Heart left ventricle (tissue), 13 donors: ENCODE measurements at regions not wholly inside any gene's neighbourhood (a gene's known extent, or its start where the extent isn't known, plus 50 kb on each side); places are given as distances from the start of the nearest gene placed in this dataset.

Experiments used
- POLR2A ChIP-seq, 2 donors: fragments of 450-650 bp; IDR thresholded peaks; one replicate each; pipeline ENCODE4 v1.6.1; 2017; ENCODE audit warnings: antibody characterized with exemption in 2 of 2, mild to moderate bottlenecking in 2 of 2, moderate library complexity in 2 of 2
- TF ChIP-seq, protein P1 (sequence below), 12 donors: fragments of 200-600 bp; sonication (generic) in 4 of 12; IDR thresholded peaks; one replicate each; pipeline versions ENCODE4 v1.5.0 to v1.8.0; 2018 to 2022; ENCODE audit warnings: antibody characterized with exemption in 12 of 12, mild to moderate bottlenecking in 5 of 12
- donor health status: ischemic (EF 13 %, LVEDD 7.1; RV severe dilation, severe dysfunction).
- donor health status: DM: no; HTN: yes; CAD: no.
- donor health status: DM: no; HTN: no; CAD: no.
- donor health status: ischemic (EF 25% LVEDD 6.9; RV normal size, moderate dysfunction).
- donor health status: ischemic (EF 25% LVEDD 5.7; RV mildly dilated, moderate dysfunction).
- donor health status: ischemic (EF 35%, LVEDD 5.7; RV mildly dilated, moderate dysfunction).
- donor health status: nonischemic (EF 11% LVEDD 7.7; RV severe dilation, severe dysfunction).
- donor health status: DM: yes; HTN: yes; CAD: no.
- donor health status: PGD.
- donor health status: ischemic (EF 29% LVEDD 5.4; RV normal size, mild dysfunction).
- donor health status: nonischemic (EF 23%, LVEDD 6.1; RV moderate dilation, normal function).

DNA sequence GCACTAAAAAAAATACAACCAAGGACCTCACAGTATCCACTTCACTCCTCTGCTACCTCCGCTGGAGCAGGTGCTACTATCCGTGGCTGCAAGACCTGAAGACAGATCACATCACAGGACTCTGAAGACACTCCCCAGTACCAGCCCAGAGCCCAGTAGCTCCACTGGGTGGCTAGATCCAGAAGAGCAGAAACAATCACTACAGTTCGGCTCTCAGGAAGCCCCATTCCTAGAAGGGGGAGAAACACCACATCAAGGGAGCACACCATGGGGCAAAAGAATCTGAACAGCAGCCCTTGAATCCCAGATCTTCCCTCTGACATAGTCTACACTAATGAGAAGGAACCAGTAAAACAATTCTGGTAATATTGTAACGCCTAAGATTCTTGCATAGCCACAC is 494.0 kb upstream of the FAT3 start:
- TF ChIP-seq, protein P1, sequence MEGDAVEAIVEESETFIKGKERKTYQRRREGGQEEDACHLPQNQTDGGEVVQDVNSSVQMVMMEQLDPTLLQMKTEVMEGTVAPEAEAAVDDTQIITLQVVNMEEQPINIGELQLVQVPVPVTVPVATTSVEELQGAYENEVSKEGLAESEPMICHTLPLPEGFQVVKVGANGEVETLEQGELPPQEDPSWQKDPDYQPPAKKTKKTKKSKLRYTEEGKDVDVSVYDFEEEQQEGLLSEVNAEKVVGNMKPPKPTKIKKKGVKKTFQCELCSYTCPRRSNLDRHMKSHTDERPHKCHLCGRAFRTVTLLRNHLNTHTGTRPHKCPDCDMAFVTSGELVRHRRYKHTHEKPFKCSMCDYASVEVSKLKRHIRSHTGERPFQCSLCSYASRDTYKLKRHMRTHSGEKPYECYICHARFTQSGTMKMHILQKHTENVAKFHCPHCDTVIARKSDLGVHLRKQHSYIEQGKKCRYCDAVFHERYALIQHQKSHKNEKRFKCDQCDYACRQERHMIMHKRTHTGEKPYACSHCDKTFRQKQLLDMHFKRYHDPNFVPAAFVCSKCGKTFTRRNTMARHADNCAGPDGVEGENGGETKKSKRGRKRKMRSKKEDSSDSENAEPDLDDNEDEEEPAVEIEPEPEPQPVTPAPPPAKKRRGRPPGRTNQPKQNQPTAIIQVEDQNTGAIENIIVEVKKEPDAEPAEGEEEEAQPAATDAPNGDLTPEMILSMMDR (IDR thresholded peaks at IDR 0.05): no peak
- TF ChIP-seq POLR2A (IDR thresholded peaks at IDR 0.05): no peak
